NB4 (cell line): ENCODE measurements at regions not wholly inside any gene's neighbourhood (a gene's known extent, or its start where the extent isn't known, plus 50 kb on each side); places are given as distances from the start of the nearest gene placed in this dataset.

Experiments used
- CTCF ChIP-seq: IDR thresholded peaks from one replicate; pipeline ENCODE4 v1.5.1; 2012; ENCODE audit warnings: low read depth, low read length
- MAX ChIP-seq: IDR thresholded peaks from 2 replicates; pipeline ENCODE4 v1.6.1; 2011; ENCODE audit warnings: low read depth, low read length
- MYC ChIP-seq: IDR thresholded peaks from 2 replicates; pipeline ENCODE4 v1.6.1; 2011; ENCODE audit warnings: low read depth, low read length
- POLR2A ChIP-seq: IDR thresholded peaks from 2 replicates; pipeline ENCODE4 v1.6.1; 2011; ENCODE audit warnings: mild to moderate bottlenecking; ENCODE audit not compliant: insufficient read length; ENCODE audit errors: extremely low read depth

GRCh38 chr14:66311990-66312389, 174.2 kb upstream of the CCDC196 start:
- TF ChIP-seq CTCF, result no peak
- no peak for TF ChIP-seq POLR2A
- no peak for TF ChIP-seq MYC
- no peak for TF ChIP-seq MAX
